HEK293 (cell line): ENCODE measurements at regions not wholly inside any gene's neighbourhood (a gene's known extent, or its start where the extent isn't known, plus 50 kb on each side); places are given as distances from the start of the nearest gene placed in this dataset.

Experiments
- CTCF ChIA-PET: fragments of 350-600 bp; formaldehyde crosslinking; extraction: SDS; loops from one replicate; lab custom pipeline; 2021; ENCODE audit warnings: antibody characterized with exemption; lab: Yijun Ruan, JAX
- POLR2A ChIA-PET: fragments of 300-600 bp; formaldehyde crosslinking; extraction: SDS; loops from one replicate; lab custom pipeline; 2020; ENCODE audit warnings: antibody characterized with exemption, inconsistent platforms; lab: Yijun Ruan, JAX
- H3K27ac ChIP-seq: fragments of 200-500 bp; sonication (Bioruptor generic); 2 replicates; pipeline ENCODE4 v1.5.1; 2014; ENCODE audit warnings: low read depth, low read length, control low read depth, inconsistent platforms; ENCODE audit errors: extremely low read depth
- H3K36me3 ChIP-seq, 2 experiments: fragments of 200-500 bp in 1 of 2; sonication (Bioruptor generic) in 1 of 2; 1 replicate in 1 of 2; 2 replicates in 1 of 2; pipeline ENCODE4 v1.5.1; 2014 to 2017; ENCODE audit warnings: inconsistent platforms in 2 of 2, low read length in 2 of 2; ENCODE audit not compliant: control insufficient read depth in 2 of 2, insufficient read depth in 1 of 2
- H3K4me1 ChIP-seq: fragments of 200-500 bp; sonication (Bioruptor generic); 2 replicates; pipeline ENCODE4 v1.5.1; 2014; ENCODE audit warnings: mild to moderate bottlenecking, low read length, inconsistent platforms; ENCODE audit not compliant: control insufficient read depth, insufficient read depth
- H3K4me3 ChIP-seq: 2 replicates; pipeline ENCODE4 v1.5.1; 2011; ENCODE audit warnings: low read depth, mild to moderate bottlenecking, control low read depth, low read length, moderate library complexity
- H3K9me3 ChIP-seq: fragments of 200-500 bp; sonication (Bioruptor generic); 2 replicates; pipeline ENCODE4 v1.5.1; 2014; ENCODE audit warnings: low read depth, low read length, inconsistent platforms; ENCODE audit not compliant: control insufficient read depth, insufficient read depth
- PRDM6 ChIP-seq: fragments of 450-650 bp; formaldehyde crosslinking; IDR thresholded peaks from 2 replicates; pipeline ENCODE4 v1.5.1; 2017; ENCODE audit warnings: missing biosample characterization, missing genetic modification characterization
- SETDB1 ChIP-seq: IDR thresholded peaks from one replicate; pipeline ENCODE4 v1.6.1; 2017; ENCODE audit warnings: mild to moderate bottlenecking, low read length, moderate library complexity, mixed read lengths; ENCODE audit not compliant: insufficient read length
- SP3 ChIP-seq: fragments of 450-650 bp; formaldehyde crosslinking; IDR thresholded peaks from 2 replicates; pipeline ENCODE4 v1.5.1; 2016; ENCODE audit warnings: missing biosample characterization, missing genetic modification characterization
- ZBTB26 ChIP-seq: fragments of 450-650 bp; formaldehyde crosslinking; optimal IDR thresholded peaks from 2 replicates; pipeline ENCODE3; 2016; ENCODE audit warnings: missing biosample characterization, mild to moderate bottlenecking, missing genetic modification characterization
- ZFP41 ChIP-seq: fragments of 450-650 bp; formaldehyde crosslinking; IDR thresholded peaks from 2 replicates; pipeline ENCODE4 v1.5.1; 2016; ENCODE audit warnings: missing biosample characterization, missing genetic modification characterization, borderline replicate concordance
- ZNF2 ChIP-seq: fragments of 450-650 bp; formaldehyde crosslinking; IDR thresholded peaks from 2 replicates; pipeline ENCODE4 v1.5.1; 2016; ENCODE audit warnings: missing biosample characterization, missing genetic modification characterization
- ZNF24 ChIP-seq: fragments of 450-650 bp; formaldehyde crosslinking; IDR thresholded peaks from 2 replicates; pipeline ENCODE4 v1.5.1; 2016; ENCODE audit warnings: missing biosample characterization, missing genetic modification characterization
- ZNF335 ChIP-seq: fragments of 450-650 bp; formaldehyde crosslinking; conservative IDR thresholded peaks from 2 replicates; pipeline ENCODE4 v1.5.1; 2016; ENCODE audit warnings: missing biosample characterization, missing genetic modification characterization
- ZNF621 ChIP-seq: fragments of 450-650 bp; formaldehyde crosslinking; IDR thresholded peaks from 2 replicates; pipeline ENCODE4 v1.5.1; 2017; ENCODE audit warnings: missing biosample characterization, missing genetic modification characterization
- ZNF623 ChIP-seq: fragments of 450-650 bp; formaldehyde crosslinking; IDR thresholded peaks from 2 replicates; pipeline ENCODE4 v1.5.1; 2016; ENCODE audit warnings: missing biosample characterization, missing genetic modification characterization
- ZNF664 ChIP-seq: fragments of 450-650 bp; formaldehyde crosslinking; IDR thresholded peaks from 2 replicates; pipeline ENCODE4 v1.5.1; 2016; ENCODE audit warnings: missing biosample characterization, missing genetic modification characterization
- TF ChIP-seq, protein P1 (sequence below): fragments of 450-650 bp; formaldehyde crosslinking; IDR thresholded peaks from 2 replicates; pipeline ENCODE4 v1.5.1; 2016; ENCODE audit warnings: missing biosample characterization, missing genetic modification characterization
- TF ChIP-seq, protein P2 (sequence below): fragments of 450-650 bp; formaldehyde crosslinking; IDR thresholded peaks from 2 replicates; pipeline ENCODE4 v1.5.1; 2016; ENCODE audit warnings: missing biosample characterization, missing genetic modification characterization
- TF ChIP-seq, protein P3 (sequence below): fragments of 450-650 bp; formaldehyde crosslinking; IDR thresholded peaks from 2 replicates; pipeline ENCODE4 v1.5.1; 2016; ENCODE audit warnings: missing biosample characterization, missing genetic modification characterization
- TF ChIP-seq, protein P4 (sequence below): fragments of 450-650 bp; formaldehyde crosslinking; IDR thresholded peaks from 2 replicates; pipeline ENCODE4 v1.5.1; 2017; ENCODE audit warnings: missing biosample characterization, mild to moderate bottlenecking, missing genetic modification characterization, moderate library complexity
- TF ChIP-seq, protein P5 (sequence below): IDR thresholded peaks from 2 replicates; pipeline ENCODE4 v1.6.1; 2011; ENCODE audit warnings: mild to moderate bottlenecking, low read depth, low read length, borderline replicate concordance

- TF ChIP-seq ZFP41 (tag by site-specific recombination): no peak
- TF ChIP-seq, protein P1, sequence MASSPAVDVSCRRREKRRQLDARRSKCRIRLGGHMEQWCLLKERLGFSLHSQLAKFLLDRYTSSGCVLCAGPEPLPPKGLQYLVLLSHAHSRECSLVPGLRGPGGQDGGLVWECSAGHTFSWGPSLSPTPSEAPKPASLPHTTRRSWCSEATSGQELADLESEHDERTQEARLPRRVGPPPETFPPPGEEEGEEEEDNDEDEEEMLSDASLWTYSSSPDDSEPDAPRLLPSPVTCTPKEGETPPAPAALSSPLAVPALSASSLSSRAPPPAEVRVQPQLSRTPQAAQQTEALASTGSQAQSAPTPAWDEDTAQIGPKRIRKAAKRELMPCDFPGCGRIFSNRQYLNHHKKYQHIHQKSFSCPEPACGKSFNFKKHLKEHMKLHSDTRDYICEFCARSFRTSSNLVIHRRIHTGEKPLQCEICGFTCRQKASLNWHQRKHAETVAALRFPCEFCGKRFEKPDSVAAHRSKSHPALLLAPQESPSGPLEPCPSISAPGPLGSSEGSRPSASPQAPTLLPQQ (tag by site-specific recombination): no peak
- no peak for TF ChIP-seq ZNF2 (tag by site-specific recombination)
- no peak for TF ChIP-seq ZNF24 (tag by site-specific recombination)
- TF ChIP-seq ZNF664: no peak
- TF ChIP-seq ZNF335 (tag by site-specific recombination): no peak
- TF ChIP-seq, protein P2, sequence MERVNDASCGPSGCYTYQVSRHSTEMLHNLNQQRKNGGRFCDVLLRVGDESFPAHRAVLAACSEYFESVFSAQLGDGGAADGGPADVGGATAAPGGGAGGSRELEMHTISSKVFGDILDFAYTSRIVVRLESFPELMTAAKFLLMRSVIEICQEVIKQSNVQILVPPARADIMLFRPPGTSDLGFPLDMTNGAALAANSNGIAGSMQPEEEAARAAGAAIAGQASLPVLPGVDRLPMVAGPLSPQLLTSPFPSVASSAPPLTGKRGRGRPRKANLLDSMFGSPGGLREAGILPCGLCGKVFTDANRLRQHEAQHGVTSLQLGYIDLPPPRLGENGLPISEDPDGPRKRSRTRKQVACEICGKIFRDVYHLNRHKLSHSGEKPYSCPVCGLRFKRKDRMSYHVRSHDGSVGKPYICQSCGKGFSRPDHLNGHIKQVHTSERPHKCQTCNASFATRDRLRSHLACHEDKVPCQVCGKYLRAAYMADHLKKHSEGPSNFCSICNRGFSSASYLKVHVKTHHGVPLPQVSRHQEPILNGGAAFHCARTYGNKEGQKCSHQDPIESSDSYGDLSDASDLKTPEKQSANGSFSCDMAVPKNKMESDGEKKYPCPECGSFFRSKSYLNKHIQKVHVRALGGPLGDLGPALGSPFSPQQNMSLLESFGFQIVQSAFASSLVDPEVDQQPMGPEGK (tag by site-specific recombination): no peak
- TF ChIP-seq SETDB1: no peak
- TF ChIP-seq, protein P3, sequence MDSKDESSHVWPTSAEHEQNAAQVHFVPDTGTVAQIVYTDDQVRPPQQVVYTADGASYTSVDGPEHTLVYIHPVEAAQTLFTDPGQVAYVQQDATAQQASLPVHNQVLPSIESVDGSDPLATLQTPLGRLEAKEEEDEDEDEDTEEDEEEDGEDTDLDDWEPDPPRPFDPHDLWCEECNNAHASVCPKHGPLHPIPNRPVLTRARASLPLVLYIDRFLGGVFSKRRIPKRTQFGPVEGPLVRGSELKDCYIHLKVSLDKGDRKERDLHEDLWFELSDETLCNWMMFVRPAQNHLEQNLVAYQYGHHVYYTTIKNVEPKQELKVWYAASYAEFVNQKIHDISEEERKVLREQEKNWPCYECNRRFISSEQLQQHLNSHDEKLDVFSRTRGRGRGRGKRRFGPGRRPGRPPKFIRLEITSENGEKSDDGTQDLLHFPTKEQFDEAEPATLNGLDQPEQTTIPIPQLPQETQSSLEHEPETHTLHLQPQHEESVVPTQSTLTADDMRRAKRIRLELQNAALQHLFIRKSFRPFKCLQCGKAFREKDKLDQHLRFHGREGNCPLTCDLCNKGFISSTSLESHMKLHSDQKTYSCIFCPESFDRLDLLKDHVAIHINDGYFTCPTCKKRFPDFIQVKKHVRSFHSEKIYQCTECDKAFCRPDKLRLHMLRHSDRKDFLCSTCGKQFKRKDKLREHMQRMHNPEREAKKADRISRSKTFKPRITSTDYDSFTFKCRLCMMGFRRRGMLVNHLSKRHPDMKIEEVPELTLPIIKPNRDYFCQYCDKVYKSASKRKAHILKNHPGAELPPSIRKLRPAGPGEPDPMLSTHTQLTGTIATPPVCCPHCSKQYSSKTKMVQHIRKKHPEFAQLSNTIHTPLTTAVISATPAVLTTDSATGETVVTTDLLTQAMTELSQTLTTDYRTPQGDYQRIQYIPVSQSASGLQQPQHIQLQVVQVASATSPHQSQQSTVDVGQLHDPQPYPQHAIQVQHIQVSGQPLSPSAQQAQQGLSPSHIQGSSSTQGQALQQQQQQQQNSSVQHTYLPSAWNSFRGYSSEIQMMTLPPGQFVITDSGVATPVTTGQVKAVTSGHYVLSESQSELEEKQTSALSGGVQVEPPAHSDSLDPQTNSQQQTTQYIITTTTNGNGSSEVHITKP (tag by site-specific recombination): no peak
- no peak for TF ChIP-seq ZNF621 (tag by site-specific recombination)
- no peak for TF ChIP-seq ZBTB26 (tag by site-specific recombination)
- TF ChIP-seq PRDM6 (tag by site-specific recombination): no peak
- TF ChIP-seq, protein P4, sequence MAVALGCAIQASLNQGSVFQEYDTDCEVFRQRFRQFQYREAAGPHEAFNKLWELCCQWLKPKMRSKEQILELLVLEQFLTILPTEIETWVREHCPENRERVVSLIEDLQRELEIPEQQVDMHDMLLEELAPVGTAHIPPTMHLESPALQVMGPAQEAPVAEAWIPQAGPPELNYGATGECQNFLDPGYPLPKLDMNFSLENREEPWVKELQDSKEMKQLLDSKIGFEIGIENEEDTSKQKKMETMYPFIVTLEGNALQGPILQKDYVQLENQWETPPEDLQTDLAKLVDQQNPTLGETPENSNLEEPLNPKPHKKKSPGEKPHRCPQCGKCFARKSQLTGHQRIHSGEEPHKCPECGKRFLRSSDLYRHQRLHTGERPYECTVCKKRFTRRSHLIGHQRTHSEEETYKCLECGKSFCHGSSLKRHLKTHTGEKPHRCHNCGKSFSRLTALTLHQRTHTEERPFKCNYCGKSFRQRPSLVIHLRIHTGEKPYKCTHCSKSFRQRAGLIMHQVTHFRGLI (tag by site-specific recombination): no peak
- no peak for TF ChIP-seq ZNF623 (tag by site-specific recombination)
- TF ChIP-seq, protein P5, sequence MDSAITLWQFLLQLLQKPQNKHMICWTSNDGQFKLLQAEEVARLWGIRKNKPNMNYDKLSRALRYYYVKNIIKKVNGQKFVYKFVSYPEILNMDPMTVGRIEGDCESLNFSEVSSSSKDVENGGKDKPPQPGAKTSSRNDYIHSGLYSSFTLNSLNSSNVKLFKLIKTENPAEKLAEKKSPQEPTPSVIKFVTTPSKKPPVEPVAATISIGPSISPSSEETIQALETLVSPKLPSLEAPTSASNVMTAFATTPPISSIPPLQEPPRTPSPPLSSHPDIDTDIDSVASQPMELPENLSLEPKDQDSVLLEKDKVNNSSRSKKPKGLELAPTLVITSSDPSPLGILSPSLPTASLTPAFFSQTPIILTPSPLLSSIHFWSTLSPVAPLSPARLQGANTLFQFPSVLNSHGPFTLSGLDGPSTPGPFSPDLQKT: no peak
- TF ChIP-seq SP3 (tag by site-specific recombination): no peak
- Histone ChIP-seq H3K4me3 (no peak overlapping the region), H3K36me3 (no peaks in the 10 kb centered on the region), H3K9me3 (peaks cover 2% of the 10 kb centered on the region; the same call in 1 of the 2 replicates), H3K4me1 (no peaks in the 10 kb centered on the region), H3K27ac (no peak overlapping the region)
- CTCF ChIA-PET: interaction anchor here (1.1 to 1.4 kb wide), 2 partner anchors 21 to 31 kb away, joined by 3 to 7 read pairs; no protein-coding TSS in a partner anchor
- POLR2A ChIA-PET: no interaction called here
Observed at GRCh38 chr1:239982762-239983161, 108.9 kb upstream of the FMN2 start.
